CD4-positive, alpha-beta T cell treated with Interferon gamma for 1 hour (primary cell): ENCODE measurements at regions not wholly inside any gene's neighbourhood (a gene's known extent, or its start where the extent isn't known, plus 50 kb on each side); places are given as distances from the start of the nearest gene placed in this dataset.

Experiments used
- DNase-seq: peaks from one replicate; pipeline ENCODE4 v3.0.0-alpha.2; 2020

GRCh38 chr5:33304601-33305000, 136.2 kb upstream of the TARS1 start:
- no peak for DNase-seq

- no peak for DNase-seq
These were observed 135.2 kb upstream of the TARS1 start for GRCh38 chr5:33305572-33305971.

GRCh38 chr5:33306758-33307157, 134.0 kb upstream of the TARS1 start:
- DNase-seq = no peak

GRCh38 chr5:33308586-33308985, 132.2 kb upstream of the TARS1 start:
- no peak for DNase-seq

GRCh38 chr5:33309068-33309467, 131.7 kb upstream of the TARS1 start:
- no peak for DNase-seq

GRCh38 chr5:33309536-33310345, 131.0 kb upstream of the TARS1 start:
- DNase-seq = no peak

GRCh38 chr5:33310451-33310850, 130.3 kb upstream of the TARS1 start:
- DNase-seq = no peak

- DNase-seq = no peak
These were observed 128.9 kb upstream of the TARS1 start for GRCh38 chr5:33311893-33312292.

GRCh38 chr5:33312571-33313549, 127.9 kb upstream of the TARS1 start:
- DNase-seq = no peak

GRCh38 chr5:33315189-33315588, 125.6 kb upstream of the TARS1 start:
- no peak for DNase-seq

- no peak for DNase-seq
These were observed 124.0 kb upstream of the TARS1 start for GRCh38 chr5:33316773-33317172.

GRCh38 chr5:33317271-33317670, 123.5 kb upstream of the TARS1 start:
- no peak for DNase-seq

GRCh38 chr5:33319151-33319550, 121.6 kb upstream of the TARS1 start:
- DNase-seq = no peak

GRCh38 chr5:33319841-33320240, 120.9 kb upstream of the TARS1 start:
- DNase-seq = no peak

- no peak for DNase-seq
These were observed 119.7 kb upstream of the TARS1 start for GRCh38 chr5:33321026-33321425.

GRCh38 chr5:33322632-33323031, 118.1 kb upstream of the TARS1 start:
- DNase-seq = no peak

GRCh38 chr5:33324667-33325307, 116.0 kb upstream of the TARS1 start:
- no peak for DNase-seq

GRCh38 chr5:33328818-33329217, 111.9 kb upstream of the TARS1 start:
- no peak for DNase-seq

- no peak for DNase-seq
These were observed 110.9 kb upstream of the TARS1 start for GRCh38 chr5:33329891-33330290.

- no peak for DNase-seq
These were observed 110.3 kb upstream of the TARS1 start for GRCh38 chr5:33330426-33330825.

GRCh38 chr5:33330992-33331391, 109.8 kb upstream of the TARS1 start:
- no peak for DNase-seq

- no peak for DNase-seq
These were observed 108.0 kb upstream of the TARS1 start for GRCh38 chr5:33332804-33333203.

GRCh38 chr5:33334829-33335228, 105.9 kb upstream of the TARS1 start:
- DNase-seq = no peak
